ENCODE measurements at regions not wholly inside any gene's neighbourhood (a gene's known extent, or its start where the extent isn't known, plus 50 kb on each side); places are given as distances from the start of the nearest gene placed in this dataset.

- no peaks in the 10 kb centered on the region for H3K4me1 ChIP-seq (ENCODE audit: insufficient read depth, low read length, poor library complexity, severe bottlenecking)
- POLR2A ChIA-PET, result no interaction called here
- no peak for DNase-seq (ENCODE audit: low spot score)
- H2AFZ ChIP-seq (ENCODE audit: low read length), result no peak overlapping the region
- no peak overlapping the region for H3K4me3 ChIP-seq (ENCODE audit: low read depth, low read length, poor library complexity, severe bottlenecking)
- H3K9me2 ChIP-seq (ENCODE audit: insufficient read depth, low read length), result no peaks in the 10 kb centered on the region
- no peaks in the 10 kb centered on the region for H3K9me3 ChIP-seq (ENCODE audit: low read length)
- H4K20me1 ChIP-seq (ENCODE audit: insufficient read depth, low read length), result no peaks in the 10 kb centered on the region
- TF ChIP-seq CTCF (conservative IDR thresholded peaks at IDR 0.05; ENCODE audit: low read length), result no peak
- no peak for TF ChIP-seq EZH2phosphoT487 (IDR thresholded peaks at IDR 0.05; ENCODE audit: borderline replicate concordance, low read depth, low read length)
- no peak overlapping the region for H3K4me2 ChIP-seq (ENCODE audit: low read length)
- CTCF ChIA-PET (ENCODE audit: unreplicated experiment), result no interaction called here
- H3K36me3 ChIP-seq (ENCODE audit: insufficient read depth, low read length), result no peaks in the 10 kb centered on the region
- intact Hi-C loops (cut with micrococcal nuclease; ENCODE audit: unreplicated experiment), result no loop called here
- H3K79me2 ChIP-seq (ENCODE audit: insufficient read depth, low read depth, low read length), result no peaks in the 10 kb centered on the region
- no peak overlapping the region for H3K27ac ChIP-seq (ENCODE audit: low read depth, low read length, poor library complexity, severe bottlenecking)
- BruUV-seq (replicated peaks), result no TSS peak
Observed at GRCh38 chr9:103371152-103371551, 376.0 kb downstream of the CYLC2 start.

DNA sequence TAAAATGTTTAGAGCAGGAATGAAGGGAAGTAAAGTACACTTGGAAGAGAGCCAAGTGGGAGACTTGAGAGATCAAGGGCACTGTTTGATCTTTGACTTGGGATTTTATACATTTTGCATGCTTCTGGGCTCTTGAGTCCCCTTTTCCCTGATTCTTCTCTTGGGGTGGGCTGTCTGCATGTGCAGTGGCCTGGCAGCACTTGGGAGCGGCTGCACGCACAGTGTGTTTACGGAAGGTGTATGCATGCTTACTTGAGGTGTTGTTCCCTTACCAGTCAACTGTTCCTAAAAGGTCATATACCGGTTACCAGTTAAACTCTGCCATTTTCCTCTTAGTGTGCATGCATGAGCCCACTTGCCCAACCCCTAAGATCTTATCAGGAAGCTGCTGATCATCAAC lies 377.7 kb downstream of the CYLC2 start:
- intact Hi-C loops (cut with micrococcal nuclease; ENCODE audit: unreplicated experiment), result no loop called here
- H3K79me2 ChIP-seq (ENCODE audit: insufficient read depth, low read depth, low read length), result no peaks in the 10 kb centered on the region
- H4K20me1 ChIP-seq (ENCODE audit: insufficient read depth, low read length), result no peaks in the 10 kb centered on the region
- DNase-seq (ENCODE audit: low spot score), result no peak
- H2AFZ ChIP-seq (ENCODE audit: low read length), result no peak overlapping the region
- no peak overlapping the region for H3K27ac ChIP-seq (ENCODE audit: low read depth, low read length, poor library complexity, severe bottlenecking)
- no TSS peak for BruUV-seq (replicated peaks)
- POLR2A ChIA-PET, result no interaction called here
- no peak overlapping the region for H3K4me2 ChIP-seq (ENCODE audit: low read length)
- no peaks in the 10 kb centered on the region for H3K36me3 ChIP-seq (ENCODE audit: insufficient read depth, low read length)
- H3K4me1 ChIP-seq (ENCODE audit: insufficient read depth, low read length, poor library complexity, severe bottlenecking), result no peaks in the 10 kb centered on the region
- no peaks in the 10 kb centered on the region for H3K9me2 ChIP-seq (ENCODE audit: insufficient read depth, low read length)
- TF ChIP-seq EZH2phosphoT487 (IDR thresholded peaks at IDR 0.05; ENCODE audit: borderline replicate concordance, low read depth, low read length) (no peak), CTCF (conservative IDR thresholded peaks at IDR 0.05; ENCODE audit: low read length) (no peak)
- CTCF ChIA-PET (ENCODE audit: unreplicated experiment), result no interaction called here
- no peak overlapping the region for H3K4me3 ChIP-seq (ENCODE audit: low read depth, low read length, poor library complexity, severe bottlenecking)
- no peaks in the 10 kb centered on the region for H3K9me3 ChIP-seq (ENCODE audit: low read length)

GRCh38 chr9:103377667-103378066 lies 382.5 kb downstream of the CYLC2 start:
- H3K4me2 ChIP-seq (ENCODE audit: low read length), result no peak overlapping the region
- DNase-seq (ENCODE audit: low spot score), result no peak
- no peaks in the 10 kb centered on the region for H3K4me1 ChIP-seq (ENCODE audit: insufficient read depth, low read length, poor library complexity, severe bottlenecking)
- no TSS peak for BruUV-seq (replicated peaks)
- no peak overlapping the region for H3K27ac ChIP-seq (ENCODE audit: low read depth, low read length, poor library complexity, severe bottlenecking)
- CTCF ChIA-PET (ENCODE audit: unreplicated experiment), result no interaction called here
- intact Hi-C loops (cut with micrococcal nuclease; ENCODE audit: unreplicated experiment), result no loop called here
- no peaks in the 10 kb centered on the region for H3K9me3 ChIP-seq (ENCODE audit: low read length)
- POLR2A ChIA-PET, result no interaction called here
- no peaks in the 10 kb centered on the region for H3K9me2 ChIP-seq (ENCODE audit: insufficient read depth, low read length)
- no peaks in the 10 kb centered on the region for H3K79me2 ChIP-seq (ENCODE audit: insufficient read depth, low read depth, low read length)
- H2AFZ ChIP-seq (ENCODE audit: low read length), result no peak overlapping the region
- H3K36me3 ChIP-seq (ENCODE audit: insufficient read depth, low read length), result no peaks in the 10 kb centered on the region
- H4K20me1 ChIP-seq (ENCODE audit: insufficient read depth, low read length), result no peaks in the 10 kb centered on the region
- no peak for TF ChIP-seq EZH2phosphoT487 (IDR thresholded peaks at IDR 0.05; ENCODE audit: borderline replicate concordance, low read depth, low read length)
- no peak for TF ChIP-seq CTCF (conservative IDR thresholded peaks at IDR 0.05; ENCODE audit: low read length)
- H3K4me3 ChIP-seq (ENCODE audit: low read depth, low read length, poor library complexity, severe bottlenecking), result no peak overlapping the region

Measured in OCI-LY7 (cell line).